ENCODE measurements at regions not wholly inside any gene's neighbourhood (a gene's known extent, or its start where the extent isn't known, plus 50 kb on each side); places are given as distances from the start of the nearest gene placed in this dataset.

GRCh38 chr15:94829887-94830884, 598.8 kb downstream of the MCTP2 start:
- no peak for DNase-seq (ENCODE audit: low spot score in 2 of 2)
- FAIRE-seq = no peak

- FAIRE-seq (no peak), DNase-seq (ENCODE audit: low spot score in 2 of 2) (no peak)
Observed at GRCh38 chr15:94834000-94834399, 602.6 kb downstream of the MCTP2 start.

- FAIRE-seq (no peak), DNase-seq (ENCODE audit: low spot score in 2 of 2) (no peak)
Observed at GRCh38 chr15:94834494-94834893, 603.1 kb downstream of the MCTP2 start.

GRCh38 chr15:94838281-94838680, 606.9 kb downstream of the MCTP2 start:
- DNase-seq (ENCODE audit: low spot score in 2 of 2) = no peak

GRCh38 chr15:94840794-94841783, 609.7 kb downstream of the MCTP2 start:
- DNase-seq (ENCODE audit: low spot score in 2 of 2) (no peak), FAIRE-seq (no peak)

More at GRCh38 chr15:94838281-94838680, 606.9 kb downstream of the MCTP2 start:
- FAIRE-seq = no peak

- DNase-seq (ENCODE audit: low spot score in 2 of 2) (no peak), FAIRE-seq (no peak)
Observed at GRCh38 chr15:94843060-94843459, 611.7 kb downstream of the MCTP2 start.

GRCh38 chr15:94844198-94844537, 612.8 kb downstream of the MCTP2 start:
- no peak for FAIRE-seq
- no peak for DNase-seq (ENCODE audit: low spot score in 2 of 2)

GRCh38 chr15:94844538-94845389, 613.4 kb downstream of the MCTP2 start:
- no peak for FAIRE-seq
- DNase-seq (ENCODE audit: low spot score in 2 of 2) = peak; percentile 54 to 70

GRCh38 chr15:94845390-94845716, 614.0 kb downstream of the MCTP2 start:
- FAIRE-seq = no peak
- DNase-seq (ENCODE audit: low spot score in 2 of 2) = no peak

- DNase-seq (ENCODE audit: low spot score in 2 of 2) (no peak), FAIRE-seq (no peak)
Observed at GRCh38 chr15:94847325-94847724, 616.0 kb downstream of the MCTP2 start.

GRCh38 chr15:94848054-94848453, 616.7 kb downstream of the MCTP2 start:
- no peak for FAIRE-seq

GRCh38 chr15:94855018-94855408, 623.7 kb downstream of the MCTP2 start:
- DNase-seq (ENCODE audit: low spot score in 2 of 2) (no peak), FAIRE-seq (no peak)

More at GRCh38 chr15:94848054-94848453, 616.7 kb downstream of the MCTP2 start:
- DNase-seq (ENCODE audit: low spot score in 2 of 2) = no peak

- no peak for DNase-seq (ENCODE audit: low spot score in 2 of 2)
- no peak for FAIRE-seq
Observed at GRCh38 chr15:94855409-94856266, 624.3 kb downstream of the MCTP2 start.

- FAIRE-seq (no peak), DNase-seq (ENCODE audit: low spot score in 2 of 2) (no peak)
Observed at GRCh38 chr15:94856267-94856854, 625.0 kb downstream of the MCTP2 start.

- FAIRE-seq (no peak), DNase-seq (ENCODE audit: low spot score in 2 of 2) (no peak)
Observed at GRCh38 chr15:94857466-94857865, 626.1 kb downstream of the MCTP2 start.

- no peak for DNase-seq (ENCODE audit: low spot score in 2 of 2)
- FAIRE-seq = no peak
Observed at GRCh38 chr15:94858011-94858410, 626.6 kb downstream of the MCTP2 start.

GRCh38 chr15:94858449-94858848, 627.1 kb downstream of the MCTP2 start:
- FAIRE-seq = no peak
- DNase-seq (ENCODE audit: low spot score in 2 of 2) = no peak

- FAIRE-seq (no peak), DNase-seq (ENCODE audit: low spot score in 2 of 2) (no peak)
Observed at GRCh38 chr15:94858920-94859319, 627.6 kb downstream of the MCTP2 start.

GRCh38 chr15:94864600-94864999, 633.2 kb downstream of the MCTP2 start:
- no peak for DNase-seq (ENCODE audit: low spot score in 2 of 2)
- FAIRE-seq = no peak
